WTC11 (cell line): ENCODE measurements at regions not wholly inside any gene's neighbourhood (a gene's known extent, or its start where the extent isn't known, plus 50 kb on each side); places are given as distances from the start of the nearest gene placed in this dataset.

Source experiments
- CBFB ChIP-seq: sonication (generic); formaldehyde crosslinking; IDR thresholded peaks from 2 replicates; pipeline ENCODE4 v1.8.1; 2022; ENCODE audit warnings: mild to moderate bottlenecking, low read depth, missing genetic modification reagents
- E2F4 ChIP-seq: sonication (generic); formaldehyde crosslinking; IDR thresholded peaks from 2 replicates; pipeline ENCODE4 v1.8.1; 2022; ENCODE audit warnings: low read depth, mild to moderate bottlenecking, moderate library complexity, missing genetic modification reagents, borderline replicate concordance
- ESRRA ChIP-seq: sonication (generic); formaldehyde crosslinking; IDR thresholded peaks from 2 replicates; pipeline ENCODE4 v1.8.1; 2022; ENCODE audit warnings: mild to moderate bottlenecking, missing genetic modification reagents, borderline replicate concordance
- NR2C2 ChIP-seq: sonication (generic); formaldehyde crosslinking; IDR thresholded peaks from 2 replicates; pipeline ENCODE4 v1.8.0; 2022; ENCODE audit warnings: mild to moderate bottlenecking, missing genetic modification reagents
- SMAD4 ChIP-seq: sonication (generic); formaldehyde crosslinking; IDR thresholded peaks from 2 replicates; pipeline ENCODE4 v1.8.0; 2022; ENCODE audit warnings: mild to moderate bottlenecking, missing genetic modification reagents
- TEAD4 ChIP-seq: sonication (generic); formaldehyde crosslinking; IDR thresholded peaks from 2 replicates; pipeline ENCODE4 v1.8.0; 2022; ENCODE audit warnings: mild to moderate bottlenecking, missing genetic modification reagents
- USF1 ChIP-seq: sonication (generic); formaldehyde crosslinking; IDR thresholded peaks from 2 replicates; pipeline ENCODE4 v1.8.0; 2022; ENCODE audit warnings: mild to moderate bottlenecking, missing genetic modification reagents
- USF2 ChIP-seq: sonication (generic); formaldehyde crosslinking; IDR thresholded peaks from 2 replicates; pipeline ENCODE4 v1.8.1; 2023; ENCODE audit warnings: mild to moderate bottlenecking, missing genetic modification reagents, moderate library complexity
- ZNF232 ChIP-seq: sonication (generic); formaldehyde crosslinking; IDR thresholded peaks from 2 replicates; pipeline ENCODE4 v1.8.0; 2022; ENCODE audit warnings: mild to moderate bottlenecking, missing genetic modification reagents
- TF ChIP-seq, protein P1 (sequence below): fragments of 200-600 bp; IDR thresholded peaks from 2 replicates; pipeline ENCODE4 v1.8.0; 2022; ENCODE audit warnings: antibody characterized with exemption
- TF ChIP-seq, protein P2 (sequence below): sonication (generic); formaldehyde crosslinking; IDR thresholded peaks from 2 replicates; pipeline ENCODE4 v1.8.0; 2023; ENCODE audit warnings: mild to moderate bottlenecking, missing genetic modification reagents
- TF ChIP-seq, protein P3 (sequence below): sonication (generic); formaldehyde crosslinking; IDR thresholded peaks from 2 replicates; pipeline ENCODE4 v1.8.0; 2022; ENCODE audit warnings: mild to moderate bottlenecking, missing genetic modification reagents
- TF ChIP-seq, protein P4 (sequence below): sonication (generic); formaldehyde crosslinking; IDR thresholded peaks from 2 replicates; pipeline ENCODE4 v1.8.0; 2022; ENCODE audit warnings: mild to moderate bottlenecking, missing genetic modification reagents
- TF ChIP-seq, protein P5 (sequence below): sonication (generic); formaldehyde crosslinking; IDR thresholded peaks from 2 replicates; pipeline ENCODE4 v1.8.0; 2023; ENCODE audit warnings: missing genetic modification reagents

- TF ChIP-seq USF1 (CRISPR knock-in tag) (no peak), ESRRA (CRISPR knock-in tag) (no peak), NR2C2 (no peak), SMAD4 (CRISPR knock-in tag) (no peak), CBFB (CRISPR knock-in tag) (no peak), USF2 (CRISPR knock-in tag) (no peak), ZNF232 (CRISPR knock-in tag) (no peak), TEAD4 (CRISPR knock-in tag) (no peak), E2F4 (CRISPR knock-in tag) (no peak)
- TF ChIP-seq, protein P1, sequence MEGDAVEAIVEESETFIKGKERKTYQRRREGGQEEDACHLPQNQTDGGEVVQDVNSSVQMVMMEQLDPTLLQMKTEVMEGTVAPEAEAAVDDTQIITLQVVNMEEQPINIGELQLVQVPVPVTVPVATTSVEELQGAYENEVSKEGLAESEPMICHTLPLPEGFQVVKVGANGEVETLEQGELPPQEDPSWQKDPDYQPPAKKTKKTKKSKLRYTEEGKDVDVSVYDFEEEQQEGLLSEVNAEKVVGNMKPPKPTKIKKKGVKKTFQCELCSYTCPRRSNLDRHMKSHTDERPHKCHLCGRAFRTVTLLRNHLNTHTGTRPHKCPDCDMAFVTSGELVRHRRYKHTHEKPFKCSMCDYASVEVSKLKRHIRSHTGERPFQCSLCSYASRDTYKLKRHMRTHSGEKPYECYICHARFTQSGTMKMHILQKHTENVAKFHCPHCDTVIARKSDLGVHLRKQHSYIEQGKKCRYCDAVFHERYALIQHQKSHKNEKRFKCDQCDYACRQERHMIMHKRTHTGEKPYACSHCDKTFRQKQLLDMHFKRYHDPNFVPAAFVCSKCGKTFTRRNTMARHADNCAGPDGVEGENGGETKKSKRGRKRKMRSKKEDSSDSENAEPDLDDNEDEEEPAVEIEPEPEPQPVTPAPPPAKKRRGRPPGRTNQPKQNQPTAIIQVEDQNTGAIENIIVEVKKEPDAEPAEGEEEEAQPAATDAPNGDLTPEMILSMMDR, result no peak
- TF ChIP-seq, protein P2, sequence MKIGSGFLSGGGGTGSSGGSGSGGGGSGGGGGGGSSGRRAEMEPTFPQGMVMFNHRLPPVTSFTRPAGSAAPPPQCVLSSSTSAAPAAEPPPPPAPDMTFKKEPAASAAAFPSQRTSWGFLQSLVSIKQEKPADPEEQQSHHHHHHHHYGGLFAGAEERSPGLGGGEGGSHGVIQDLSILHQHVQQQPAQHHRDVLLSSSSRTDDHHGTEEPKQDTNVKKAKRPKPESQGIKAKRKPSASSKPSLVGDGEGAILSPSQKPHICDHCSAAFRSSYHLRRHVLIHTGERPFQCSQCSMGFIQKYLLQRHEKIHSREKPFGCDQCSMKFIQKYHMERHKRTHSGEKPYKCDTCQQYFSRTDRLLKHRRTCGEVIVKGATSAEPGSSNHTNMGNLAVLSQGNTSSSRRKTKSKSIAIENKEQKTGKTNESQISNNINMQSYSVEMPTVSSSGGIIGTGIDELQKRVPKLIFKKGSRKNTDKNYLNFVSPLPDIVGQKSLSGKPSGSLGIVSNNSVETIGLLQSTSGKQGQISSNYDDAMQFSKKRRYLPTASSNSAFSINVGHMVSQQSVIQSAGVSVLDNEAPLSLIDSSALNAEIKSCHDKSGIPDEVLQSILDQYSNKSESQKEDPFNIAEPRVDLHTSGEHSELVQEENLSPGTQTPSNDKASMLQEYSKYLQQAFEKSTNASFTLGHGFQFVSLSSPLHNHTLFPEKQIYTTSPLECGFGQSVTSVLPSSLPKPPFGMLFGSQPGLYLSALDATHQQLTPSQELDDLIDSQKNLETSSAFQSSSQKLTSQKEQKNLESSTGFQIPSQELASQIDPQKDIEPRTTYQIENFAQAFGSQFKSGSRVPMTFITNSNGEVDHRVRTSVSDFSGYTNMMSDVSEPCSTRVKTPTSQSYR (CRISPR knock-in tag), result no peak
- TF ChIP-seq, protein P3, sequence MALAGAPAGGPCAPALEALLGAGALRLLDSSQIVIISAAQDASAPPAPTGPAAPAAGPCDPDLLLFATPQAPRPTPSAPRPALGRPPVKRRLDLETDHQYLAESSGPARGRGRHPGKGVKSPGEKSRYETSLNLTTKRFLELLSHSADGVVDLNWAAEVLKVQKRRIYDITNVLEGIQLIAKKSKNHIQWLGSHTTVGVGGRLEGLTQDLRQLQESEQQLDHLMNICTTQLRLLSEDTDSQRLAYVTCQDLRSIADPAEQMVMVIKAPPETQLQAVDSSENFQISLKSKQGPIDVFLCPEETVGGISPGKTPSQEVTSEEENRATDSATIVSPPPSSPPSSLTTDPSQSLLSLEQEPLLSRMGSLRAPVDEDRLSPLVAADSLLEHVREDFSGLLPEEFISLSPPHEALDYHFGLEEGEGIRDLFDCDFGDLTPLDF (CRISPR knock-in tag), result no peak
- TF ChIP-seq, protein P4, sequence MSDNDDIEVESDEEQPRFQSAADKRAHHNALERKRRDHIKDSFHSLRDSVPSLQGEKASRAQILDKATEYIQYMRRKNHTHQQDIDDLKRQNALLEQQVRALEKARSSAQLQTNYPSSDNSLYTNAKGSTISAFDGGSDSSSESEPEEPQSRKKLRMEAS (CRISPR knock-in tag), result no peak
- TF ChIP-seq, protein P5, sequence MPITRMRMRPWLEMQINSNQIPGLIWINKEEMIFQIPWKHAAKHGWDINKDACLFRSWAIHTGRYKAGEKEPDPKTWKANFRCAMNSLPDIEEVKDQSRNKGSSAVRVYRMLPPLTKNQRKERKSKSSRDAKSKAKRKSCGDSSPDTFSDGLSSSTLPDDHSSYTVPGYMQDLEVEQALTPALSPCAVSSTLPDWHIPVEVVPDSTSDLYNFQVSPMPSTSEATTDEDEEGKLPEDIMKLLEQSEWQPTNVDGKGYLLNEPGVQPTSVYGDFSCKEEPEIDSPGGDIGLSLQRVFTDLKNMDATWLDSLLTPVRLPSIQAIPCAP (CRISPR knock-in tag), result no peak
Measured at GRCh38 chr2:122414902-122415301, 659.5 kb downstream of the TSN start.
